HCT116 (cell line): ENCODE measurements at regions not wholly inside any gene's neighbourhood (a gene's known extent, or its start where the extent isn't known, plus 50 kb on each side); places are given as distances from the start of the nearest gene placed in this dataset.

ENCODE experiments used
- CEBPB ChIP-seq: IDR thresholded peaks from 2 replicates; pipeline ENCODE4 v1.6.1; 2012; ENCODE audit warnings: low read depth
- ELF1 ChIP-seq: IDR thresholded peaks from 2 replicates; pipeline ENCODE4 v1.6.1; 2012; ENCODE audit warnings: low read depth, borderline replicate concordance
- EZH2 ChIP-seq: fragments of 200-600 bp; sonication (generic); IDR thresholded peaks from 2 replicates; pipeline ENCODE4 v1.6.1; 2017; ENCODE audit warnings: antibody characterized with exemption, mixed run types
- POLR2A ChIP-seq: IDR thresholded peaks from 2 replicates; pipeline ENCODE4 v1.7.0; 2011; ENCODE audit warnings: borderline replicate concordance; ENCODE audit not compliant: insufficient read depth, insufficient read length; ENCODE audit errors: extremely low read depth
- POLR2AphosphoS5 ChIP-seq: IDR thresholded peaks from 2 replicates; pipeline ENCODE4 v1.6.1; 2011; ENCODE audit warnings: mild to moderate bottlenecking, low read depth, low read length, moderate library complexity
- RAD21 ChIP-seq: IDR thresholded peaks from 2 replicates; pipeline ENCODE4 v1.6.1; 2012; ENCODE audit warnings: low read depth, mild to moderate bottlenecking
- REST ChIP-seq: IDR thresholded peaks from 2 replicates; pipeline ENCODE4 v1.6.1; 2012; ENCODE audit warnings: low read depth
- SP1 ChIP-seq: IDR thresholded peaks from 2 replicates; pipeline ENCODE4 v1.6.1; 2012; ENCODE audit warnings: low read depth
- YY1 ChIP-seq: IDR thresholded peaks from 2 replicates; pipeline ENCODE4 v1.6.1; 2011; ENCODE audit warnings: low read length, low read depth, moderate library complexity, mild to moderate bottlenecking; ENCODE audit not compliant: insufficient replicate concordance; ENCODE audit errors: extremely low read depth
- ZBTB33 ChIP-seq: IDR thresholded peaks from 2 replicates; pipeline ENCODE4 v1.6.1; 2011; ENCODE audit warnings: mild to moderate bottlenecking, low read length, moderate library complexity; ENCODE audit not compliant: insufficient replicate concordance; ENCODE audit errors: extremely low read depth
- ZNF274 ChIP-seq: fragments of 200-500 bp; sonication (Bioruptor generic); IDR thresholded peaks from 2 replicates; pipeline ENCODE4 v1.6.1; 2014; ENCODE audit warnings: mild to moderate bottlenecking, low read depth, low read length, inconsistent platforms
- TF ChIP-seq, protein P1 (sequence below), 3 experiments: fragments of 200-600 bp in 1 of 3; sonication (generic) in 1 of 3; IDR thresholded peaks in 2 of 3; conservative IDR thresholded peaks in 1 of 3; 2 replicates each; pipeline ENCODE4 v1.5.1; 2012 to 2017; ENCODE audit warnings: low read depth in 2 of 3, low read length in 2 of 3, antibody characterized with exemption in 1 of 3, borderline replicate concordance in 1 of 3, control low read depth in 1 of 3, mild to moderate bottlenecking in 1 of 3, mixed read lengths in 1 of 3, mixed run types in 1 of 3, moderate library complexity in 1 of 3; ENCODE audit not compliant: insufficient read depth in 1 of 3

DNA sequence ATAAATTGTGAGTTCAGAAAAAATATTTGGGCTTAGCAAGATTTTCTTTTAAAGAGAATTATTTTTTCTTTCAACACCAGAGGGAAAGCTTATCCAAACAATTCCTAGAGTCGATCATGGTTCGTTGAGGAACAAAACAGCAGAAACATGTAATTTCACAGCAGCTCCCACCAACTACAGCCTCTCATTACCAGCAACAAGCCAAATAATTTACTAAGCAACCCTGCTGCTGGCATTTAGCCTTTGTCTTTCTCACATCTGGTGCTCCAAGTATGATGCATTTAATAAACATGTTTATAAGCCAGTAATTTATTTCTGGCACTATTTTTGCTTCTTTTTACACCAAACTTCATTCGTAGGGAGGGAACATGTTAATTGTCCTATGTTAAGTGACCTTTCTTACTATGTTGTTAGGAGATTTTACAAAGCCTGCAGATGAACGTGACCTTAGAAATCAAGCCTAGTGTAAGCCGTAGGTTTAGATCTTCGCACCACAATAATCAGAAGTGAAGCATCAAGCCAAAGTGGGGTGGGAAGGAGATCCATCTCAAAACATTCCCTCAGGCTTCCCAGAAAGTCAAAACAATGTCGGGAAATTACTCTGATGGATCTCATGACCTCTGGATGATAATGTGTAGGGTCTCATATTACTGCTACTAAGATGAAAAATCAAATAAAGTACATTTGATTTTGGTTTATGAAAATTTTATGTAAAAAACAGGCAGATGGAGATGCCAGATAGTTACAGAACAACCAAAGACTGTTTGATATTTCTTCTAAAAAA, 128.4 kb downstream of the RPAP3 start:
- TF ChIP-seq, protein P1, sequence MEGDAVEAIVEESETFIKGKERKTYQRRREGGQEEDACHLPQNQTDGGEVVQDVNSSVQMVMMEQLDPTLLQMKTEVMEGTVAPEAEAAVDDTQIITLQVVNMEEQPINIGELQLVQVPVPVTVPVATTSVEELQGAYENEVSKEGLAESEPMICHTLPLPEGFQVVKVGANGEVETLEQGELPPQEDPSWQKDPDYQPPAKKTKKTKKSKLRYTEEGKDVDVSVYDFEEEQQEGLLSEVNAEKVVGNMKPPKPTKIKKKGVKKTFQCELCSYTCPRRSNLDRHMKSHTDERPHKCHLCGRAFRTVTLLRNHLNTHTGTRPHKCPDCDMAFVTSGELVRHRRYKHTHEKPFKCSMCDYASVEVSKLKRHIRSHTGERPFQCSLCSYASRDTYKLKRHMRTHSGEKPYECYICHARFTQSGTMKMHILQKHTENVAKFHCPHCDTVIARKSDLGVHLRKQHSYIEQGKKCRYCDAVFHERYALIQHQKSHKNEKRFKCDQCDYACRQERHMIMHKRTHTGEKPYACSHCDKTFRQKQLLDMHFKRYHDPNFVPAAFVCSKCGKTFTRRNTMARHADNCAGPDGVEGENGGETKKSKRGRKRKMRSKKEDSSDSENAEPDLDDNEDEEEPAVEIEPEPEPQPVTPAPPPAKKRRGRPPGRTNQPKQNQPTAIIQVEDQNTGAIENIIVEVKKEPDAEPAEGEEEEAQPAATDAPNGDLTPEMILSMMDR (IDR thresholded peaks at IDR 0.05 in 2 of 3, conservative IDR thresholded peaks at IDR 0.05 in 1 of 3; ENCODE audit: borderline replicate concordance in 1 of 3, insufficient read depth in 1 of 3, low read depth in 2 of 3, low read length in 2 of 3) = no peak
- TF ChIP-seq POLR2A = no peak
- no peak for TF ChIP-seq ELF1
- no peak for TF ChIP-seq EZH2
- TF ChIP-seq RAD21 = no peak
- TF ChIP-seq ZBTB33 = no peak
- no peak for TF ChIP-seq ZNF274
- no peak for TF ChIP-seq YY1
- no peak for TF ChIP-seq SP1
- TF ChIP-seq CEBPB = no peak
- TF ChIP-seq REST = no peak
- no peak for TF ChIP-seq POLR2AphosphoS5
